GM12878 (cell line): ENCODE measurements at regions not wholly inside any gene's neighbourhood (a gene's known extent, or its start where the extent isn't known, plus 50 kb on each side); places are given as distances from the start of the nearest gene placed in this dataset.

Source experiments
- ATAC-seq: fragments of 200-7000 bp; cut with Tn5 transposase; 3 replicates; pipeline ENCODE4 v1.9.1; 2020; ENCODE audit warnings: mild to moderate bottlenecking, moderate library complexity
- BruUV-seq: library from RNA; stranded (reverse); fragments of 400-500 nt; replicated peaks from 2 replicates; lab custom pipeline; 2021; lab: Mats Ljungman, UMichigan
- CTCF ChIA-PET: fragments of 300-600 bp; sonication (Branson Sonifier 250); formaldehyde crosslinking; extraction: SDS; loops from one replicate; lab custom pipeline; 2021; ENCODE audit warnings: inconsistent platforms; lab: Yijun Ruan, JAX
- POLR2A ChIA-PET: fragments of 350-600 bp; formaldehyde crosslinking; extraction: SDS; loops from one replicate; lab custom pipeline; 2021; ENCODE audit warnings: inconsistent platforms; lab: Charles Lee
- RAD21 ChIA-PET: fragments of 300-600 bp; sonication (Branson Sonifier 250); formaldehyde crosslinking; loops from one replicate; lab custom pipeline; 2023; ENCODE audit warnings: antibody characterized with exemption; ENCODE audit not compliant: unreplicated experiment; lab: Charles Lee
- SMC1A ChIA-PET: fragments of 300-600 bp; sonication (Branson Sonifier 250); formaldehyde crosslinking; loops from one replicate; lab custom pipeline; 2023; ENCODE audit not compliant: unreplicated experiment, uncharacterized antibody; lab: Charles Lee
- DNase-seq: peaks from one replicate; pipeline ENCODE4 v3.0.0-alpha.2; 2011; ENCODE audit warnings: low read depth, low spot score
- FAIRE-seq: peaks from 3 replicates; lab custom pipeline; 2011; peaks lifted over from hg19 to GRCh38; lab: Jason Lieb, UNC
- H2AFZ ChIP-seq: 2 replicates; pipeline ENCODE4 v1.6.0; 2011; ENCODE audit warnings: low read depth, low read length, control low read depth; ENCODE audit not compliant: control insufficient read depth
- H3K27ac ChIP-seq: 2 replicates; pipeline ENCODE4 v1.5.1; 2011; ENCODE audit warnings: control low read depth; ENCODE audit not compliant: control insufficient read depth, insufficient read depth
- H3K27me3 ChIP-seq, 2 experiments: replicated peaks in 1 of 2; 2 replicates each; pipeline versions ENCODE4 v1.6.0 to v1.6.1; 2011; ENCODE audit warnings: low read length in 1 of 2; ENCODE audit not compliant: control insufficient read depth in 2 of 2, insufficient read depth in 2 of 2
- H3K36me3 ChIP-seq, 2 experiments: 2 replicates each; pipeline ENCODE4 v1.5.1; 2011; ENCODE audit warnings: low read length in 1 of 2; ENCODE audit not compliant: control insufficient read depth in 2 of 2, insufficient read depth in 2 of 2
- H3K4me1 ChIP-seq: 2 replicates; pipeline ENCODE4 v1.6.1; 2011; ENCODE audit warnings: mild to moderate bottlenecking, low read length, moderate library complexity, mixed read lengths; ENCODE audit not compliant: control insufficient read depth, insufficient read depth
- H3K4me2 ChIP-seq: 2 replicates; pipeline ENCODE4 v1.6.0; 2011; ENCODE audit warnings: control low read depth; ENCODE audit not compliant: control insufficient read depth, insufficient read depth
- H3K4me3 ChIP-seq: fragments of 200-600 bp; sonication (generic); 2 replicates; pipeline ENCODE4 v1.5.1; 2016
- H3K79me2 ChIP-seq: 2 replicates; pipeline ENCODE4 v1.6.0; 2011; ENCODE audit warnings: low read length; ENCODE audit not compliant: control insufficient read depth, insufficient read depth
- H3K9ac ChIP-seq: 2 replicates; pipeline ENCODE4 v1.8.0; 2011; ENCODE audit warnings: low read length, control low read depth, mixed read lengths; ENCODE audit not compliant: control insufficient read depth, insufficient read depth
- H3K9me3 ChIP-seq: replicated peaks from 3 replicates; pipeline ENCODE4 v1.5.1; 2011; ENCODE audit warnings: mild to moderate bottlenecking, low read length; ENCODE audit not compliant: control insufficient read depth, insufficient read depth
- H4K20me1 ChIP-seq: 2 replicates; pipeline ENCODE4 v1.6.0; 2011; ENCODE audit not compliant: control insufficient read depth, insufficient read depth
- ASH2L ChIP-seq: fragments of 300-600, 200-600 bp; sonication (generic); IDR thresholded peaks from 2 replicates; pipeline ENCODE4 v1.6.1; 2017; ENCODE audit warnings: low read depth, mild to moderate bottlenecking, borderline replicate concordance
- DPF2 ChIP-seq: fragments of 450-650 bp; IDR thresholded peaks from 2 replicates; pipeline ENCODE4 v1.6.1; 2017; ENCODE audit warnings: mild to moderate bottlenecking
- ESRRA ChIP-seq: IDR thresholded peaks from 2 replicates; pipeline ENCODE4 v1.6.1; 2012; ENCODE audit warnings: mild to moderate bottlenecking, low read length, improper control_type of control experiment
- HDAC6 ChIP-seq: fragments of 200-600 bp; sonication (generic); IDR thresholded peaks from one replicate; pipeline ENCODE4 v1.8.0; 2017; ENCODE audit warnings: antibody characterized with exemption; ENCODE audit not compliant: unreplicated experiment
- HSF1 ChIP-seq: fragments of 150-350 bp; IDR thresholded peaks from 2 replicates; pipeline ENCODE4 v1.6.1; 2014; ENCODE audit warnings: mild to moderate bottlenecking, low read depth, low read length
- IKZF1 ChIP-seq: fragments of 450-650 bp; conservative IDR thresholded peaks from 2 replicates; pipeline ENCODE4 v1.6.1; 2017; ENCODE audit warnings: antibody characterized with exemption, mild to moderate bottlenecking
- IRF3 ChIP-seq: fragments of 450-650 bp; IDR thresholded peaks from 2 replicates; pipeline ENCODE4 v1.6.1; 2014; ENCODE audit warnings: mild to moderate bottlenecking
- MEF2B ChIP-seq: fragments of 450-650 bp; IDR thresholded peaks from 2 replicates; pipeline ENCODE4 v1.6.1; 2018; ENCODE audit warnings: mild to moderate bottlenecking, moderate library complexity; ENCODE audit not compliant: partially characterized antibody, poor library complexity, severe bottlenecking
- SPI1 ChIP-seq: IDR thresholded peaks from 2 replicates; pipeline ENCODE4 v1.6.1; 2011; ENCODE audit warnings: low read depth, mild to moderate bottlenecking, low read length, moderate library complexity, borderline replicate concordance; ENCODE audit not compliant: insufficient read depth
- SUZ12 ChIP-seq: fragments of 200-600 bp; sonication (generic); IDR thresholded peaks from one replicate; pipeline ENCODE4 v1.6.1; 2018; ENCODE audit warnings: antibody characterized with exemption, mild to moderate bottlenecking; ENCODE audit not compliant: unreplicated experiment
- TAF1 ChIP-seq: IDR thresholded peaks from 2 replicates; pipeline ENCODE4 v1.6.1; 2011; ENCODE audit warnings: mild to moderate bottlenecking, low read depth, low read length, borderline replicate concordance
- WRNIP1 ChIP-seq: IDR thresholded peaks from 2 replicates; pipeline ENCODE4 v1.6.1; 2011; ENCODE audit warnings: low read depth, low read length, improper control_type of control experiment, borderline replicate concordance
- ZBED1 ChIP-seq: IDR thresholded peaks from 2 replicates; pipeline ENCODE4 v1.6.1; 2016; ENCODE audit warnings: borderline replicate concordance
- WGBS: methylation state at CpG from one replicate; pipeline ENCODE4 v1.1.6; 2016; ENCODE audit warnings: low lambda C conversion rate; ENCODE audit not compliant: insufficient replicate concordance, insufficient coverage; ENCODE audit errors: missing lambda C conversion rate; 5-methylcytosine and 5-hydroxymethylcytosine counted together
- in situ Hi-C: fragments of 300-500 bp; cut with MboI; formaldehyde crosslinking; loops from 9 replicates; pipeline ENCODE4 v1.14.3; 2018; ENCODE audit warnings: mixed read lengths
- intact Hi-C: fragments of 100-400 bp; cut with micrococcal nuclease; formaldehyde crosslinking; loops from one replicate; pipeline ENCODE4 v1.14.2; 2022; ENCODE audit not compliant: unreplicated experiment
- TF ChIP-seq, protein P1 (sequence below): fragments of 450-650 bp; IDR thresholded peaks from 2 replicates; pipeline ENCODE4 v1.6.1; 2017; ENCODE audit warnings: antibody characterized with exemption, mild to moderate bottlenecking, moderate library complexity

GRCh38 chr14:61132894-61133293 lies 148.2 kb downstream of the TMEM30B start:
- Histone ChIP-seq H3K9me3 (no peaks in the 10 kb centered on the region), H3K79me2 (no peaks in the 10 kb centered on the region), H3K36me3 (no peaks in the 10 kb centered on the region), H3K27me3 (no peaks in the 10 kb centered on the region), H2AFZ (no peak overlapping the region), H3K4me2 (no peak overlapping the region), H3K27ac (no peak overlapping the region), H3K9ac (no peak overlapping the region), H3K4me3 (no peak overlapping the region), H4K20me1 (no peaks in the 10 kb centered on the region), H3K4me1 (no peaks in the 10 kb centered on the region)
- ChIA-PET CTCF (no interaction called here), RAD21 (no interaction called here), SMC1A (no interaction called here), POLR2A (no interaction called here)
- intact Hi-C loops (no loop called here), in situ Hi-C loops (no loop called here)
- FAIRE-seq (no peak), DNase-seq (no peak), ATAC-seq (no peak)
- WGBS, result 5% methylated on average over 6 of the region's 6 CpGs
- BruUV-seq, result no TSS peak
- TF ChIP-seq SUZ12 (no peak), SPI1 (peak; percentile 30; the same call in 1 of the 2 replicates)

DNA sequence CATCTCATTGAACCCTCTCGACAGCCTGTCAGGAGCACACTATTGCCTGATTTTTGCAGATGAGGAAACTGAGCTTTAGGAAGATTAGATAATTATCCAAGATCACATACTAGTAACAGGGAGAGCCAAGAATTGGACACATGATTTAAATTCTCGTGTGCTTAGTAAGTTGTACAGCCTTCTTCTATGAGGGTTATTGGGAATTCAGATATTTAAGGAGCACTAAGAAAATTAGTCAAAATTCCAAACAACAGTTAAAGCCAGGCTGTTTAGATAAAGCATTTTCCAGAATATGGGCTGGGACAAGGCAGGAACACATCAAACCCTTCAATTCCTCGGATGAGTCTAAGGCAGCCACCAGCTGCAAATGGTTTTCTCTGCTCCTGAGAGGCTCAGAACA lies 148.8 kb downstream of the TMEM30B start:
- no peak overlapping the region for H3K27ac ChIP-seq
- in situ Hi-C loops, result no loop called here
- 31% methylated on average over 3 of the region's 3 CpGs for WGBS
- SMC1A ChIA-PET, result no interaction called here
- H3K79me2 ChIP-seq, result no peaks in the 10 kb centered on the region
- RAD21 ChIA-PET, result no interaction called here
- H3K4me1 ChIP-seq, result no peaks in the 10 kb centered on the region
- H3K4me3 ChIP-seq, result no peak overlapping the region
- no peak overlapping the region for H2AFZ ChIP-seq
- POLR2A ChIA-PET, result no interaction called here
- H3K36me3 ChIP-seq, result no peaks in the 10 kb centered on the region
- no TSS peak for BruUV-seq
- no peaks in the 10 kb centered on the region for H4K20me1 ChIP-seq
- H3K4me2 ChIP-seq, result no peak overlapping the region
- DNase-seq (no peak), FAIRE-seq (no peak), ATAC-seq (no peak)
- CTCF ChIA-PET, result no interaction called here
- intact Hi-C loops, result no loop called here
- no peaks in the 10 kb centered on the region for H3K9me3 ChIP-seq
- no peaks in the 10 kb centered on the region for H3K27me3 ChIP-seq
- no peak overlapping the region for H3K9ac ChIP-seq
- no peak for TF ChIP-seq DPF2
- no peak for TF ChIP-seq MEF2B
- no peak for TF ChIP-seq TAF1
- TF ChIP-seq ZBED1, result no peak
- no peak for TF ChIP-seq HSF1
- TF ChIP-seq, protein P1, sequence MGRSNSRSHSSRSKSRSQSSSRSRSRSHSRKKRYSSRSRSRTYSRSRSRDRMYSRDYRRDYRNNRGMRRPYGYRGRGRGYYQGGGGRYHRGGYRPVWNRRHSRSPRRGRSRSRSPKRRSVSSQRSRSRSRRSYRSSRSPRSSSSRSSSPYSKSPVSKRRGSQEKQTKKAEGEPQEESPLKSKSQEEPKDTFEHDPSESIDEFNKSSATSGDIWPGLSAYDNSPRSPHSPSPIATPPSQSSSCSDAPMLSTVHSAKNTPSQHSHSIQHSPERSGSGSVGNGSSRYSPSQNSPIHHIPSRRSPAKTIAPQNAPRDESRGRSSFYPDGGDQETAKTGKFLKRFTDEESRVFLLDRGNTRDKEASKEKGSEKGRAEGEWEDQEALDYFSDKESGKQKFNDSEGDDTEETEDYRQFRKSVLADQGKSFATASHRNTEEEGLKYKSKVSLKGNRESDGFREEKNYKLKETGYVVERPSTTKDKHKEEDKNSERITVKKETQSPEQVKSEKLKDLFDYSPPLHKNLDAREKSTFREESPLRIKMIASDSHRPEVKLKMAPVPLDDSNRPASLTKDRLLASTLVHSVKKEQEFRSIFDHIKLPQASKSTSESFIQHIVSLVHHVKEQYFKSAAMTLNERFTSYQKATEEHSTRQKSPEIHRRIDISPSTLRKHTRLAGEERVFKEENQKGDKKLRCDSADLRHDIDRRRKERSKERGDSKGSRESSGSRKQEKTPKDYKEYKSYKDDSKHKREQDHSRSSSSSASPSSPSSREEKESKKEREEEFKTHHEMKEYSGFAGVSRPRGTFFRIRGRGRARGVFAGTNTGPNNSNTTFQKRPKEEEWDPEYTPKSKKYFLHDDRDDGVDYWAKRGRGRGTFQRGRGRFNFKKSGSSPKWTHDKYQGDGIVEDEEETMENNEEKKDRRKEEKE, result no peak
- no peak for TF ChIP-seq ASH2L
- no peak for TF ChIP-seq WRNIP1
- TF ChIP-seq IRF3, result no peak
- no peak for TF ChIP-seq HDAC6
- no peak for TF ChIP-seq IKZF1
- no peak for TF ChIP-seq ESRRA
